Inflammatory macrophage (primary cell): ENCODE measurements at regions not wholly inside any gene's neighbourhood (a gene's known extent, or its start where the extent isn't known, plus 50 kb on each side); places are given as distances from the start of the nearest gene placed in this dataset.

Experiments used
- DNase-seq, 2 donors: peaks; one replicate each; pipeline ENCODE4 v3.0.0-alpha.2; 2020 to 2022

GRCh38 chr3:26558257-26558656 is 64.3 kb upstream of the LRRC3B start:
- DNase-seq: no peak

- DNase-seq: no peak
These were observed 63.3 kb upstream of the LRRC3B start for GRCh38 chr3:26559227-26559626.

DNA sequence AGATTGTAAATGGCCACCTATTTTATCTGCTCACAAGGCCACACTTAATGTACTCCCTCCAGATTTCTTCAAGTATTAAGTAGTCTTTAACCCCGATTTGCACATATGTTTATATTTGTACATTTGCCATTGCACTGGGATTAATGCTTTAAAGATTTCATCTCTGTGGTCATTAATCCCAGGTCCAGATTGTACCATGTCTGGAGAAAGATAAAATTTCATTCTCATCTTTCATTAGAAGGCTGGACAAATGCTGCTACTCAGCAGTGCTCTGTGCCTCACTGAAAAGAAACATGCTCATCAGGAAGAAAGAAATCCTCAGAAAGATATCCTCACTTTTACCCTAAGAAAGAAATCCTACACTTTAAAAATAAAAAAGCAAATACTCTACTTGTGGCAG is 62.5 kb upstream of the LRRC3B start:
- no peak for DNase-seq

- no peak for DNase-seq
These were observed 60.4 kb upstream of the LRRC3B start for GRCh38 chr3:26562021-26562768.
